HG03520 (cell line): ENCODE measurements at regions not wholly inside any gene's neighbourhood (a gene's known extent, or its start where the extent isn't known, plus 50 kb on each side); places are given as distances from the start of the nearest gene placed in this dataset.
"Not testable (repeated sequence)": the region's sequence is repeated elsewhere in the genome, so short reads cannot be mapped to it uniquely, and the experiment has no call there.

Source experiments
- ATAC-seq: cut with Tn5 transposase; IDR thresholded peaks from one replicate; pipeline ENCODE4 v1.9.1; 2021; ENCODE audit warnings: mild to moderate bottlenecking, moderate library complexity; ENCODE audit not compliant: unreplicated experiment

GRCh38 chr18:66440433-66440832 lies 163.5 kb downstream of the CDH19 start:
- no peak for ATAC-seq

- no peak for ATAC-seq
Measured at GRCh38 chr18:66439670-66440069, 164.2 kb downstream of the CDH19 start.

- no peak for ATAC-seq
Measured at GRCh38 chr18:66438711-66439536, 165.0 kb downstream of the CDH19 start.

GRCh38 chr18:66432636-66433035 lies 171.3 kb downstream of the CDH19 start:
- ATAC-seq = no peak

- ATAC-seq = no peak
Measured at GRCh38 chr18:66428795-66429194, 175.1 kb downstream of the CDH19 start.

- ATAC-seq = no peak
Measured at GRCh38 chr18:66419400-66419799, 184.5 kb downstream of the CDH19 start.

DNA sequence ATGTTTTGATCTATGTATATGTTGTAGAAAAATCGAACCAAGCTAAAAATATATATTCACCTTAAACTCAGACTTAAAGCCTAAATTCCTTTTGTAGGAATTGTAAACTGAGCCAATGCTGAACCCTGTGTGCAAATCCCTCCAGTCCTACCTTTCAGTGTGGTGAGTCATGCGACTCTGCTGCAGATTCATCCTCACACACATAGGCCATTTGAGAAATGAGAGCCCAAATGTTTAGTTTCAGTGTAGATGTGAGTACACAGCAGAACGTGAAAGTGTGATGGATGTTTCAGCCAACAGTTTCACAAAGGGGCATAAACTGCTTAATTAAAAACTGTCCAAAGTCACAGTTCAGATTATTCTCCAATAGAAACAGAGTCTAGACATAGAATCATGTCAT lies 193.2 kb downstream of the CDH19 start:
- ATAC-seq = no peak

GRCh38 chr18:66395671-66396218 lies 208.1 kb downstream of the CDH19 start:
- no peak for ATAC-seq

GRCh38 chr18:66393463-66393862 lies 210.4 kb downstream of the CDH19 start:
- ATAC-seq = no peak

- no peak for ATAC-seq
Measured at GRCh38 chr18:66377291-66377690, 226.6 kb downstream of the CDH19 start.

DNA sequence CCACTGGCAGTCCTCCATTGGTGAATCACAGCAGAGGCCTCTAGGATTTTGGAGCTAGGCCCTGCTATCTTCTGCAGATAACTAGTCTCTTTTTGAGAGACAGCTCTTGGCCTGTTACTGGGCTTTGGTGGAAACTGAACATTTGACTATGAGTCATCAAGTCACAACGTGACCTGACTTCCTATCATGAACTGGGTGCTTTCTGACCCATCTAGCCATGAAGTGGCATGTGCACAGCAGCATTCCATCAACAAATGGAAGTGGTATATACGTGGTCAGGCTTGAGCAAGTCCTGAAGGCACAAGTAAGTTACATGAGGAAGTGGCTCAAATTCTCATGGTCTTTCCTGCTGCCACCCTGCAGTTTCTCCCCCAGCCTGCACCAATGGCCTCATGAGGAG lies 228.5 kb downstream of the CDH19 start:
- ATAC-seq = not testable (repeated sequence)

DNA sequence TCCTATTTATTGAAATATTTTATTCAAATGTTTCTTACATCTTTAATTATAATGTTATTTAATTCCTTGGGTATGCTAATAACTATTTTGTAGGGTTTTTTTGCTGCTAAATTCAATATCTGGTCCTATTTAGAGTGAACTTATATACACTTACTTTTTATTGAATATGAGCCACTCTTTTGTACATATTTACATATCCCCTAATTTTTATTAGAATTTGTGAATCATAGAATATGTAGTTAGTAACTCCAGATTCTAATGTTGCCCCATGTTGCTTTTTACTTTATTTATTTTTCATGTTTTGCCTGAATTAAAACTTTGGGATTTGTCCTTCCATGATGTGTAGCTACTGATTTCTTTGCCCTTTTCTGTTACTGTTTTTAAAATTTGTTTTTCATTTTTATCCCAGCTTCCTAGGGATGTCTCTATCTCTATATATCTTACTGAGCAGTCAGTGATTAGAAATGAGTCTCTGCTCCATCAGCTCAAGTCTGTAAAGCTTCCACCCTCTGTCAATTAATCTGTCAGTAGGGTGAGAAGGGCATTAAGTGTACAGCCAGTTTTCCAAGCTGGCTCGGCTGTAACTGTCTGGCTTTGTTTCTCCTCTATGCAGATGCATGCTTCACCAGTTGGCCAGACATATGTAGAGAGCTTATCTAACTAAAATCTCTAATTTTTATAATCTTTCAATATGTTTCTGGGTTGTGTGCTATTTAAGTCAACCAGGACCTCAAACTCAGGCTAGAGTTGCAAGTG lies 256.9 kb downstream of the CDH19 start:
- no peak for ATAC-seq

DNA sequence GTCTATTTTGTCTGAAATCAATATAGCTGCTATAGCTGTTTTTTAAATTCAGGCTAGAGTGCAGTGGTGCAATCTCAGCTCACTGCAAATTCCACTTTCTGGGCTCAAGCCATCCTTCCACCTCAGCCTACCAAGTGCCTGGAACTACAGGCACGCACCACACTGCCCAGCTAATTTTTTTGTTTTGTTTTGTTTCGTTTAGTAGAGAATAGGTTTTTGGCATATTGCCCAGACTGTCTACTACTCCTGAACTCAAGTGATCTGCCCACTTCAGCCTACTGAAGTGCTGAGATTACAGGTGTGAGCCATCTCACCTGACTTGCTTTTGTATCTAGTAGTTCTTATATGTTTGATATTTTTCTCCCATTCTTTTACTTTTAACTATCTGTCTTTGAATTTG lies 259.7 kb downstream of the CDH19 start:
- no peak for ATAC-seq

GRCh38 chr18:66342577-66342976 lies 261.3 kb downstream of the CDH19 start:
- ATAC-seq = no peak

DNA sequence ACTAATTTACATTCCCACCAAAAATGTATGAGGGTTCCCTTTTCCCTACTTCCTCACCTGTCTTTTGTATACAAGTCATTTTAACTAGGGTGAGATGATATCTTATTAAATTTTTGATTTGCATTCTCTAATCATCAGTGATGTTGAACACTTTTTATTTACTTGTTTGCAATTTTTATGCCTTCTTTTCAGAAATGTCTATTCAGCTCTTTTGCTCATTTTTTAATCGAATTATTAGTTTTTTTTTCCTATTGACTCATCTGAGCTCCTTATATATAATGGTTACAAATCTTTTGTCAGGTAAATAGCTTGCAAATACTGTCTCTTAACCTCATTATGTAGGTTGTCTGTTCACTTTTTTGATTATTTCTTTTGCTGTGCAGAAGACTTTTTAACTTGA lies 269.4 kb downstream of the CDH19 start:
- no peak for ATAC-seq

DNA sequence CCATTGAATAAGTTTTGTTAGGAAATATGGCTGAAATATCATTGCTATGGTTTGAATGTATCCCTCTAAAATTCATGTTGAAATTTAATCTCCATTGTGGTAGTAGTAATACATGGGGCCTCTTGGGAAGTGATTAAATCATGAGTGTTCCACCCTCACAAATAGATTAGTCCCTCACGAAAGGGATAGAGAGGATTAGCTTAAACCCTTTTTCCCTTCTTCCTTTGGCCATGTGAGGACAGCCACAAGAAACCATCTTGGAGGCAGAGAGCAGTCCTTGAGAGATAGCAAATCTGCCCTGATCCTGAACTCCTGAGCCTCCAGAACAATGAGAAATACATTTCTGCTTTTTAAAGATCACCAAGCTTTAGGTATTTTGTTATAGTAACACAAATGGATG lies 274.2 kb downstream of the CDH19 start:
- no peak for ATAC-seq

GRCh38 chr18:66328296-66328878 lies 275.5 kb downstream of the CDH19 start:
- ATAC-seq = no peak

GRCh38 chr18:66325251-66325650 lies 278.6 kb downstream of the CDH19 start:
- no peak for ATAC-seq

- no peak for ATAC-seq
Measured at GRCh38 chr18:66324616-66325015, 279.3 kb downstream of the CDH19 start.

- no peak for ATAC-seq
Measured at GRCh38 chr18:66317243-66318090, 286.4 kb downstream of the CDH19 start.

DNA sequence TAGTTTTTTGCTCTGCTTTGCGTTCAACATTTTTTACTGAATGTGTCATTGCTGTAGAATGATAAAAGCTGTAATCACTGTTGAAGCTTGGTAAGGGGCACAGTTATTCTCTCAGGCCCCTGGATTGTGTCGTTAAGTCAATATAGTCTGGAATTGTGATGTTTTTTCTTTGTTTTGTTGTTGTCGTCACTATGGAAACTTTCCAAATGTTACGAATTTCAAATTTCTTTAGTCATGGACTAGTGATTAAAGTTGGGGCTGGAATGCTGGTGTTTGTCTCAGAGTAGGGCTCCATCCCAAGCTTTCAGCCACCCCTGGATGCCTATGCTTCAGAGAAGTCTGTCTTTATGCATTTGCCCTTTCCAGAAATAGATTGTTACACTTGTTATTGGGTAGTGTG lies 287.2 kb downstream of the CDH19 start:
- ATAC-seq = no peak
